GM21528 (cell line): ENCODE measurements at regions not wholly inside any gene's neighbourhood (a gene's known extent, or its start where the extent isn't known, plus 50 kb on each side); places are given as distances from the start of the nearest gene placed in this dataset.

ENCODE experiments used
- ATAC-seq: cut with Tn5 transposase; IDR thresholded peaks from one replicate; pipeline ENCODE4 v1.9.1; 2021; ENCODE audit warnings: mild to moderate bottlenecking, moderate library complexity; ENCODE audit not compliant: unreplicated experiment, low FRiP score

DNA sequence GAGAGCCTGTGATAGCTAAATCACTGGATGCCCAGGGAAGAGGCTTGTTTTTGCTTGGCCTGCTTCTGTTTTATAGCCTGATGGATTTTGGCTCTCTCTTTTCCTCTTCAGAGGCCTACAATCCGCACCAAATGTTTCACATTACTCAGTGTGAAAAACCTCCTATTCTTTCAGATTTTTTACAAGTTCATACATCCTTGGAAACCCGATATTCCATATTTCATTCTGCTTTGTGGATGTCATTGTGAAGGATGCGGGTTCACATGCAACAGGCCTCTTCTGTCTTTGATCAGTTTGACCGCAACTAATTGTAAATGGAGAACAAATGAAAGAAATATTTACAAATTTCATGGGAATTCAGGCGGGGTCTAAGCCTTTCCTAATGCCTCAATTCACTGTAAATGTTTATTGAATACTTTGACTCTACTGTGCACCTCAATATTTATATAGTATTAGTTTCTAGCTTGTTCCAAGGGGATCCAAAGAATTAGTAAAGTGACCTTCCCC lies 269.9 kb downstream of the DMRT2 start:
- no peak for ATAC-seq

- no peak for ATAC-seq
Measured at GRCh38 chr9:1320607-1321195, 270.5 kb downstream of the DMRT2 start.

DNA sequence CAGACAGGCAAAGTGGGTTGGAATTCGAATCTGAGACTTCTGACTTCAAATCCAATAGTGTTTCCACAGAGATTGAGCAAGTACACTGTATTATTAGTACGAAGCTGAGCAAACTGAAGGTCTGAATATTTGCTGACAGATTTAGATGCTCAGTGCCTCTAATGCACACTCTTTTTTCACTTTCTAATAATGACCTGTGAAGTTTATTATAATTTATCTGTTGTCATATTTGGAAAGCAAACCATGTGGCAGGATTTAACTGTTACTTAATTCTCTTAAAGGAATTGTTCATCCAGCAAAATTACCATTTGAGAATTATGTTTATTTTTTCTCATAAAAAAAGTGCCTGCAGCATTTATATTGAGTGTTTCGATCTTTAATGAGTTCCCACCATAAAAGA lies 277.3 kb downstream of the DMRT2 start:
- ATAC-seq: no peak

- no peak for ATAC-seq
Measured at GRCh38 chr9:1328341-1328740, 278.2 kb downstream of the DMRT2 start.

DNA sequence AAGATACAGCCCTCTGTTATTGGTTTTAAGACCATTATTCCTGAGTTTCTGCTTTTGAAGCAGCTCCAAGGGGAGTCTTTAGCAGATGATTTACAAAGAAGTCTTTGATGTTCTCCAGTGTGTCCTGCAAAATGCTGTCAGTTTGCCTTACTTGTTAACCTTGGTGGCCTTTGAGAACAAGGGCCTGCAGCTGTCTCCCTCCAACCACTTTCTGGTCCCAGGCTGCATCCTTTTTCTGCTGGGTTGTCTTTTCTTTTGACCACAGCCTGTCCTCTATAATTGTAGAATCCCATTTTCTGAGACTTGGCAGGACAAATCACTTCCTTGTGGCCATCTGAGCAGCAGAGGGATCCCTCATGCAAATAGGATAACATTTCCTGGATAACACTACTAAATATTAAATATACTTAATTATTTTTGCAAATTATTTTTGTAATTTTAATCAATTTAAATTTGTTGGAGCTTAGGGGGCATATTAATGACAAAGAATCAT lies 281.4 kb downstream of the DMRT2 start:
- no peak for ATAC-seq

DNA sequence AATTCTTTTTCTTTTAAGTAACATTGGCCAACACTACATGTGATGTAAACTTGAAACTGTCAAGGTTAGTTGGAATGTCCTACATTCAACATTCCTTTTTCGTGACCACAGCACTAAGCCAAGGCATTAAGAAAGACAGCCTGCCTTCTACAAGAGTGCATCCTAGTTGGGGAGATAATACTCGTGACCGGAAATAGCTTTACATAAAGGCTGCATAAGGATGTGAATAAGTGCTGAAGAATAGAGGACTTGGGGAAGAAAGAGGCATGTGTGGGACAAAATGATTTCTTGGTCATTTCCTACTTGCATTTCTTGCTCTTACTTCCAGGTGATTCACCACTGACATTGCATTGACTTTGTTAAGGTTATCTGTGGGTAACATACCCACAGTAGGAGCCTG lies 282.0 kb downstream of the DMRT2 start:
- ATAC-seq: no peak

GRCh38 chr9:1335174-1335573 lies 285.0 kb downstream of the DMRT2 start:
- ATAC-seq: no peak

GRCh38 chr9:1337169-1337568 lies 287.0 kb downstream of the DMRT2 start:
- no peak for ATAC-seq

DNA sequence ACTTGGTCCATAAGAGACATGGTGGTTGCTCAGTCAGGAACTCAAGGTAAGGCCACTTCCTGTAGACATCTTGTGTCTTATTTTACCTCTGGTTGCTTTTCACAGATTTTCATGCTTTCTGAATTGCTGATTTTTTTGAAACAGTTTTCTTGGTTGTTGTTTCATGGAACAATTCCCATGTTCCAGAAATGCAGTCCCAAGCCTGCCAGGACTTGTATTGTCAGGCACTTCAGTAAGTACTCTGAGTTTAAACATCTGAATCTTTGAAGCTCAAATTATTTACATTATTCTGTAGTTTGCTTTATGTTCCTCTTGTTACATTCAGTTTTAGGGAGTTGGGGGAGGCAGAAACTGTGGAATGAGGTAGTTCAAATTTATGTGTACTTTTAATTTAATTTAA lies 290.2 kb downstream of the DMRT2 start:
- ATAC-seq: no peak

GRCh38 chr9:1353291-1353690 lies 303.1 kb downstream of the DMRT2 start:
- ATAC-seq: no peak

- no peak for ATAC-seq
Measured at GRCh38 chr9:1354086-1354485, 303.9 kb downstream of the DMRT2 start.

DNA sequence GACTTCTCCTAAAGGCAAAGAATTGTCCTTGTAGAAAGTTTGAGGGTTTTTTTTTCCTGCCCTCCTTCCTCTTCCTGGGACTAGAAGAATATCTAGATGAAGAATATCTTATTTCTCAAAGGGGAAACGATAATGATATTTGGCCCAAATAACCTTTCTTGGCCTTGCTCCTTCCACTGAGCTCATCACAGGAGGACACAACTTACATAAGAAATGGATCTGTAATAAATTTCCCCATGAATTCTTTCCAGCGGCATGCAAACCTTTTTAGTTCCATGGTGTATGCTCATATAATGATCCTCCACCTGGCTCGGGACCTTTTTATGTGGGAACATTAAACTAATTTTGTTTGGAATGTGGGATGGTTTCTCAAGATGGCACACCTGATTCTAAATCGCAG lies 304.4 kb downstream of the DMRT2 start:
- ATAC-seq: no peak

GRCh38 chr9:1355656-1356055 lies 305.5 kb downstream of the DMRT2 start:
- no peak for ATAC-seq

- ATAC-seq: no peak
Measured at GRCh38 chr9:1362845-1363244, 312.7 kb downstream of the DMRT2 start.

DNA sequence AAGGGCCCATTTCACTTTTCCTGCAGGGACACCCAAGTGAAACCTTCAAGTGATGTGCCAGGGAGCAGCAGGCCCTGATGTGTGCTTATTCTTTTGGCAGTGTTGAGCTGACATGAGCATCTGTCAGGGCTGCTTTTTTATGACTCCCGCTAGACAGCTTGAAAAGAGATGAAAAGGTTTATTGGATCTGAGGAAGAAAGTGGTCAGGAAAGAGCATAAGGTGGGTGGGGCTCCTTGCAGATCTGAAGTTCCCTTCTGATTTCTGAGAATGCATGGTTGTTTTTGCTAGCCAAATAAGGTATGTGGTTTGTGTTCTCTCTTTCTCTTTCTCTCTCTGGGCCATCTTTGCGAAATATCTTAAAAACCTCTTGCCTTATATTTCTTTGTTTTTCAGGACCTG lies 316.1 kb downstream of the DMRT2 start:
- ATAC-seq: no peak

- ATAC-seq: no peak
Measured at GRCh38 chr9:1369297-1369696, 319.1 kb downstream of the DMRT2 start.

DNA sequence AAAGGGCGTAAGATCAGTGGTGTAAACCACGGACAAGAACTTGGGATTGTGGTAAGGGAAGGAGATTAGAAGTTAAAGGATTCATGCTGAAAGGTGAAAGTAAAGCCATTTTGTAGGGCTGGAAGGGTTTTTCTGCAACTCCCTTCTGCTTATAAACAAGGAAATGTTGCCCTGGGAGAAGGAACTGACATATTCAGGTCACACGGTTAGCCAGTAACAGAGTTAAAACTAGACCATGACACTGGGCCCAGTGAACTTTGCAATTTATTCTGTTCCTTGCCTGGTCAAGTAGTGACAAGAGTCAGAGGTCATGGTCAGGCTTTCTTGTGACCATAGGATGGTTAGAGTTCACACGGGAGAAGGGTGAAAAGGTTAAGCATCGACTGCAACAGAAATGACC lies 323.3 kb downstream of the DMRT2 start:
- ATAC-seq: no peak

DNA sequence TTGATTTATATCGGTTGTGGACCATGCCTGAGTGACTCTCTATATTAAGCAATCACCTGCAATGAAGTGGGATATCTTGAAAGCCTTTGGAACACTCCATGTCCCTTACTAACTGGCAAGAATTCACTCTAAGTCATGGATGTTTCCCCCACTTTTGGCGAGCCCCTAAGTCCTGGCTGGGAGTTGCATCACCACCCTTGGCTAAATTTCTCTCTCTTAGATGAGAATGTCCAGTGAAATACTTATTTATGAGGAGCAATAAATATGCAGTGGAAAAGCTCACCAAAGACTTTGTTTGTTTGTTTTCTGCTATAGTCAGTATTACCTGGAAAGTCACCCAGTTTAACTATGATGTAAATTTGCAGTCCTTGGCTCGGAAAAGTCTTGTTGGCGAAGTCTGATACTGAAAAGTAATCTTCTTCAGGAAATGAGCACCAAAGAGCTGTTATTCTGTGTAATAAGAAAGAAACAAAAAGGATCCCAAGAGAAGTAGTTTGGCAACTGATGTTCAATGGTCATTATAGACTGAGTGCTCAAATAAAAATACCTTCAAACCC lies 333.8 kb downstream of the DMRT2 start:
- ATAC-seq: no peak

- no peak for ATAC-seq
Measured at GRCh38 chr9:1384816-1385215, 334.7 kb downstream of the DMRT2 start.

- ATAC-seq: no peak
Measured at GRCh38 chr9:1386420-1386819, 336.3 kb downstream of the DMRT2 start.

DNA sequence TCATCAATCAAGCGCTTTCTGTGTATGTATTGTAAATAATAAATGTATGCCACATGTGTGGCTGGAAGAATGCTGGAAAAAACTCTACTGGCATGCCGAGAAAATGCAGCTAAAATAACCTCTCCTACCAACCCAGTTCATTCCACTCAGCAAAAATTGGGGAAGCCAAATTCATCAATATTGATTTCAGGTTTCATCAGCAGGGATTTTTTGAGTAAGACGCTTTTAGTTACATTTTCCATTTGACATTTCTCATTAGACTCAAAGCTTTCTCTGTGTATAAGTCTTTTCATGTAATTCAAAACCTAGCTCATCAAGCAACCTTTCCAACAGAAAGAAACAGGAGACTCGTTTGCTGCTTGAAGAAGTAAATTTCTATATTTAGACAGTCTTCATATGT lies 338.1 kb downstream of the DMRT2 start:
- no peak for ATAC-seq

DNA sequence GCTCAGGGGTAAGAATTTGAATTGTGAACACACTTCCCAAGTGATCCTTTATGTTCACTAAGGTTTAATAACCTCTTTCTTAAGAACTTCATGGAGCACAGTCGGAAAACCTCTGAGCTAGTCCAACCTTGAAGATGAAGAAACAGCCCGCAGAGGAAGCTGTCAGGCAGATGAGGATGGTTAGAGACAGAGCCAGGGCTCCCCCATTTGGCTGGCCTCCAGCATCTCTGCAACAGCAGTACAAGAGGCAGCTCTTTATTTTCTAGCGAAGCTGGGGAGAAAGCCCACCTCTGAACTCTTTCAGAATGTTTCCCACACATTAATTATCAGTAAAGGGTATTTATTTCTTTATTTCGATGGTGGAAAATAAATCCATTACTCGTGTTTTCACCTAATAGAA lies 350.8 kb downstream of the DMRT2 start:
- no peak for ATAC-seq
